Effector memory CD8-positive, alpha-beta T cell (primary cell): ENCODE measurements at regions not wholly inside any gene's neighbourhood (a gene's known extent, or its start where the extent isn't known, plus 50 kb on each side); places are given as distances from the start of the nearest gene placed in this dataset.

Source experiments
- ATAC-seq: fragments of 150-1000 bp; cut with Tn5 transposase; replicated peaks from 2 replicates; pipeline ENCODE4 v1.10.0; 2021; ENCODE audit warnings: mild to moderate bottlenecking, moderate library complexity
- DNase-seq, 3 experiments: peaks; one replicate each; pipeline ENCODE4 v3.0.0; 2021
- H3K27ac Mint-ChIP-seq, 2 donors: one replicate each; pipeline ENCODE4 v1.8.0; 2022; ENCODE audit warnings: mild to moderate bottlenecking in 2 of 2, mixed read lengths in 2 of 2, moderate library complexity in 2 of 2
- H3K27me3 Mint-ChIP-seq, 2 donors: one replicate each; pipeline ENCODE4 v1.8.0; 2022; ENCODE audit warnings: mixed read lengths in 2 of 2
- H3K36me3 Mint-ChIP-seq: one replicate; pipeline ENCODE4 v1.8.0; 2022; ENCODE audit warnings: mild to moderate bottlenecking, moderate library complexity, mixed read lengths; ENCODE audit not compliant: insufficient read depth
- H3K4me1 Mint-ChIP-seq, 2 donors: one replicate each; pipeline ENCODE4 v1.8.0; 2022; ENCODE audit warnings: low read depth in 2 of 2, mixed read lengths in 2 of 2
- H3K4me3 Mint-ChIP-seq, 2 donors: one replicate each; pipeline ENCODE4 v1.8.0; 2022; ENCODE audit warnings: mild to moderate bottlenecking in 2 of 2, mixed read lengths in 2 of 2, moderate library complexity in 2 of 2
- H3K9me3 Mint-ChIP-seq, 2 donors: one replicate each; pipeline ENCODE4 v1.8.0; 2022; ENCODE audit warnings: mixed read lengths in 2 of 2

DNA sequence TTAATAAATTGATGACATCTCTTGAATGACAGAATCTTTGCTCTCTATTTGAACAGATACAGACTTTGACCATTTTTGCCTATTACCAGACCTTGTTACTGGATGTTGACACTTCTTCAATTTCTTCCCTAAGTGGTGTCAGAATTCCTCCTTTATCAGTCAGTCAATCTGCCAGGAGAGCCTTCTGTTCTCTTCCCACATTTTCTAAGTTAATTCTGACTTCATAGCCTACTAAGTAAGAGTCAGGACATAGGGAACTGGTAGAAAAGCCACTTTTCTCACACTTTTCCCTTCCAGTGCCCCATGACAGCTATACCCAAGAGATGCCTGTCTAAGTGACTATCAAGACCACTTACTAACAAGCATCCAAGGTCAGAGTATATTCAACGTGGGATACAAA, 1187.5 kb upstream of the NXPH2 start:
- H3K4me1 Mint-ChIP-seq: no peaks in the 10 kb centered on the region
- no peak overlapping the region for H3K4me3 Mint-ChIP-seq
- no peaks in the 10 kb centered on the region for H3K27me3 Mint-ChIP-seq
- peaks cover 4% of the 10 kb centered on the region for H3K36me3 Mint-ChIP-seq
- peaks cover 0 to 8% of the 10 kb centered on the region in 2 donors for H3K9me3 Mint-ChIP-seq
- ATAC-seq: no peak
- H3K27ac Mint-ChIP-seq: no peak overlapping the region
- no peak for DNase-seq

DNA sequence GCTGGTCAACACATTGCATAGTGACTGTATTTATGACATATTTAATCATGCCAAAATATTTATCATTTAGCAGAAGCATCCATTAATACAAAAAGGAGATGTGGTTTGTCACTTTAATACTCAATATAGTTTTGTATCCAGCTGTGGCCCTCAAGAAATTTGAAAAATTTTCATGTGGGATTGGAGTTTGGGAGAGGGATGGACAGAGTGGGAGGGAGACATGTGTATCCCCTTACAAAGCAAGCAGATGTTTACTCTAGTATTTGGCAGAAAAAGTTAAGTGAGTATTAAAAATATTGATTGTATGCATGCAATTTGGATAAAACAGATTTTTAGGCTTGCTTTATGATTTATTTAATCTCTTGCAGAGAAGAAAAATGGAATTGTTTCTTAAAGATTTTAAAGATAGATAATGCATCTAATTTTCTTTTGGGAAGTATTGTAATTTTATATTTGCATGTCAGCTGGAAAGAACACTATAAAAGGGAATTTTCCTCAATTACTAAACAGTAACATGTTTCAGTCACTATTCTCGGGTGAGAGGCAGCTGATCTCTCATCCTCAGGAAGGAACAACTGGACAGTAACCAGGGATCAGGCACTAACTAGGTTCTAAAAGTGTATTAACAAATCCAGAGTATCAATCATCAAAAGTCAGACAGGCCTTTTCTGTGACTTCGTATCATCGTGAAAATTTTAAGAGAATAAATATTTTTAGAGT, 1184.7 kb upstream of the NXPH2 start:
- Mint-ChIP-seq H3K9me3 (peaks cover 0 to 7% of the 10 kb centered on the region in 2 donors), H3K27ac (no peak overlapping the region), H3K36me3 (peaks cover 4% of the 10 kb centered on the region), H3K27me3 (no peaks in the 10 kb centered on the region), H3K4me3 (no peak overlapping the region), H3K4me1 (no peaks in the 10 kb centered on the region)
- ATAC-seq (no peak), DNase-seq (no peak)

DNA sequence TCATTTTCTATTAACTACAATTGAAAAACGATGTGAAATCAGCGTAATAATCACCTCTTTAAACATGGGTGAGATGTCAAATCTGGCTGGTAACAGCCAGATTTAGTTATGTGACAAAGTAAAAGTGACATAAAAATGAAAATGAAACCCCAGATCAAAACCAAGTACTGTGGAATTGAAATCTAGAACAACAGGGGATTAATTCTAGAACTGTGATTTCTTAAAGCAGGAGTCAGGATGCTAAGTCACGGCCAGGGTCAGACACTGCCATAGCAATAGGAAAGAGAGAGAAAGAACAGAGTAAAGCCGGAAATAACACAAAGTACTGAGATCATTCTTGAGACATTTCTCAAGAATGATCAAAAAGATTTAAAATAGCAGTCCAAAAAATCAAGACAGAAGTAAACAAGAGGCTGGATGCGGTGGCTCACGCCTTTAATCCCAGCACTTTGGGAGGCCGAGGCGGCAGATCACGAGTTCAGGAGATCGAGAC, 1183.7 kb upstream of the NXPH2 start:
- Mint-ChIP-seq H3K36me3 (peaks cover 4% of the 10 kb centered on the region), H3K4me1 (no peaks in the 10 kb centered on the region), H3K9me3 (peaks cover 0 to 7% of the 10 kb centered on the region in 2 donors), H3K27ac (no peak overlapping the region), H3K27me3 (no peaks in the 10 kb centered on the region), H3K4me3 (no peak overlapping the region)
- DNase-seq: no peak
- no peak for ATAC-seq

DNA sequence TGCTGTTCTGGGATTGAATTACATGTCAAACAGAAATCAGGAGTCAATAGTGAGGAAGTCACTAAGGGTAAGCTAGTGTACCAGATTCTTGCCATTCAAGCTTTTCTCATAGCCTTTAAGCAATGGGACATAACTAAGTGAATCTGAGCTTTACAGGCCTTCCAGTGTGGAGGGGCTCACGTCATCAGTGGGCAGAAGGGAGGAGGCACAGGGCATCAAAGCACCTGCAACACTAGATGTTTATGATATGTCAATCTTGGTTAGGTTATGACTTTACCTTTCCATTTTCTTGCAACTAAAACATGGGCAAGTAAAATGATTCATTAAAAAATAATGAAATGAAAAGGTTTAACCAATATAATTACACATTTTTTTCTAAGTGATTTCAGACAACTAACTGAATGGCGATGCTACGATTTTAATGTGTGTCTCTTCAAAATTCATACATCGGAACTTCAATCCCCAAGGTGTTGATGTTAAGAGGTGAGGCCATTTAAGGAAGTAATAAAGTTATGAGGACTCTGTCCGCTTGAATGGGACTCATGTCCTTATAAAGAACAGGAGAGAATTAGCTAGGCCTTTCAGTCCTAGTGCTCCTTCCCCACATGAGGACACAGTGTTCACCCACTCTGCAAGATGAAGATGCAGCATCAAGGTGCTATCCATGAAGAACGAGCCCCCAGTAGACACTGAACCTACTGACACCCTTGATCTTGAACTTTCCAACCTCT, 1169.2 kb upstream of the NXPH2 start:
- no peak for ATAC-seq
- no peaks in the 10 kb centered on the region for H3K27me3 Mint-ChIP-seq

DNA sequence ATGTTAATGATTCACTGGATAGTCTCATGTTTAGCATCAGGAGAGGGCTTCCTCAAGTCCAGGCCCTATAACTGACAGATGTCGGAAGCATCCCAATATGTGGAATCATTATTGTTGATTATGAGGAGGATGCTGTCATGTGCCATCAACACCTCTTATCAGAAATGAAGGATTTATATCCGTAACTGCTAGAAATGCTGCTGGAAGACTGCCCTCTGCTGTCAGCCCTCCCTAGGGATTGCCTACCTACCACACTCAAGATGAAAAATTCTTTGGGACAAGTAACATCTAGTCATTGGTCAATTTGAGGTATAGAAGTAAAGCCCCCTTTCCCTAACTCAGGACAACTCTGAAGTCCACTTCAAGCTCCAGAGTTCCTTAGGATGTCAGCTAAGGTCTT, 1166.5 kb upstream of the NXPH2 start:
- peaks cover 2% of the 10 kb centered on the region for H3K36me3 Mint-ChIP-seq
- no peak overlapping the region for H3K27ac Mint-ChIP-seq
- H3K4me1 Mint-ChIP-seq: no peaks in the 10 kb centered on the region
- H3K9me3 Mint-ChIP-seq: peaks cover 19 to 28% of the 10 kb centered on the region in 2 donors
- no peaks in the 10 kb centered on the region for H3K27me3 Mint-ChIP-seq
- H3K4me3 Mint-ChIP-seq: no peak overlapping the region
- no peak for DNase-seq
- no peak for ATAC-seq

More for the DNA sequence above, 1169.2 kb upstream of the NXPH2 start:
- Mint-ChIP-seq H3K9me3 (peaks cover 12 to 19% of the 10 kb centered on the region in 2 donors), H3K4me3 (no peak overlapping the region), H3K27ac (no peak overlapping the region), H3K4me1 (no peaks in the 10 kb centered on the region), H3K36me3 (peaks cover 2% of the 10 kb centered on the region)
- DNase-seq: no peak

DNA sequence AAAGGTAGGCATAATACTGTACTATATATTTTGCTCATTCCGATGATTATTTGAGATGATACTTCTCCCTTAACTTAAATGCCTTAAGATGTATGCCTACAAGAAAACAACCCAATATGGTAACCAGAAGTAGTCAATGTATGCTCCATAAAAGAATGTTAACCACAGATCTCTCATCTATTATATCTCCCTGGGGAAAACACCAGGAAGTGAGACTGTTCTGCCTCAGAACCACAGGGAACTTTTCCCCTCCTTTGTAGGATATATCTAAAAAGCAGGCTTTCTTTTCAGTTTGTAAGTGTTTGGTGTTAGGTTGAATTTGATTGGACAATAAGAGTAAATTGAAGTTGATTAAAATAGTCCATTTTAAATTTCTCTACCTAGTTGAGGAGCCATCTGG, 1160.5 kb upstream of the NXPH2 start:
- no peak overlapping the region for H3K27ac Mint-ChIP-seq
- peaks cover 16 to 29% of the 10 kb centered on the region in 2 donors for H3K9me3 Mint-ChIP-seq
- no peaks in the 10 kb centered on the region for H3K4me1 Mint-ChIP-seq
- ATAC-seq (no peak), DNase-seq (no peak)
- no peaks in the 10 kb centered on the region for H3K27me3 Mint-ChIP-seq
- H3K36me3 Mint-ChIP-seq: peaks cover 2% of the 10 kb centered on the region
- H3K4me3 Mint-ChIP-seq: no peak overlapping the region

DNA sequence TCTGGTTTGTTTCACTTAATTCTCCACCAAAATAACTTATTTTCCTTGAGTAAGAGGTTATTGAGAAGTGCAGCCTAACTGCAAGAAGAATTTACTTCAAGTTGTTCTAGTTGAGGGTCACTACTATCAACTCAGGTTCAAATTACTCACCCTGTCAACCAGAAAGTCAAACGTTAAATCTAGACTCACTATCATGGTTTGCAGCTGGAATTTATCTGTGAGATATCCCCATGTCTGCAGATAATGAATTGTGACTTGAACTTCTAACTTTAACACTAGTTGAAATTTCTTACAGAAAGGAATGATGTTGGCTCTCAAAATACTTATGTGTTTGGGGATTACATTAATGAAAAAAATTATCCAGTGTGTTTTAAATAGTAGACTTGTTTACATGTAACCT, 1145.7 kb upstream of the NXPH2 start:
- H3K4me3 Mint-ChIP-seq: no peak overlapping the region
- no peak for DNase-seq
- H3K27me3 Mint-ChIP-seq: no peaks in the 10 kb centered on the region
- H3K9me3 Mint-ChIP-seq: peaks cover 0 to 7% of the 10 kb centered on the region in 2 donors
- H3K4me1 Mint-ChIP-seq: no peaks in the 10 kb centered on the region
- H3K36me3 Mint-ChIP-seq: no peaks in the 10 kb centered on the region
- no peak overlapping the region for H3K27ac Mint-ChIP-seq
- ATAC-seq: no peak

DNA sequence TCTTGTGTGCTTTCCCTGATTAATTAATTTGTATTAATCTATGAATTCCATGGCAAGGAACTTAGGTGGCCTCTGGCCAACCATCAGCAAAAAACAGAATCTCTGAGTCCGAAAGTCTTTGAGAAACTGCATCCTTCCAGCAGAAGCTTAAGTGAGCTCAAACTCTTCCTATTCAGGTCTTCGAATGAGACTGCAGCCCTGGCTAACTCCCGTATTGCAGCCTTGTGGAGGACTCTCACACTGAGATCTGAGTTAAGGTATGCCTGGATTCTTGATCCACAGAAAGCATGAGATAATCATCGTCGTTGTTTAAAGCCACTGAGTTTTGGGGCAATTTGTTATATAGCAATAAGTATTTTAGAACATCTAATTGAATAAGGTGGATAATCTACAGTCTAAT, 1143.9 kb upstream of the NXPH2 start:
- Mint-ChIP-seq H3K4me3 (no peak overlapping the region), H3K4me1 (no peaks in the 10 kb centered on the region), H3K27ac (no peak overlapping the region), H3K9me3 (peaks cover 3 to 14% of the 10 kb centered on the region in 2 donors), H3K36me3 (no peaks in the 10 kb centered on the region), H3K27me3 (no peaks in the 10 kb centered on the region)
- ATAC-seq: no peak
- no peak for DNase-seq

DNA sequence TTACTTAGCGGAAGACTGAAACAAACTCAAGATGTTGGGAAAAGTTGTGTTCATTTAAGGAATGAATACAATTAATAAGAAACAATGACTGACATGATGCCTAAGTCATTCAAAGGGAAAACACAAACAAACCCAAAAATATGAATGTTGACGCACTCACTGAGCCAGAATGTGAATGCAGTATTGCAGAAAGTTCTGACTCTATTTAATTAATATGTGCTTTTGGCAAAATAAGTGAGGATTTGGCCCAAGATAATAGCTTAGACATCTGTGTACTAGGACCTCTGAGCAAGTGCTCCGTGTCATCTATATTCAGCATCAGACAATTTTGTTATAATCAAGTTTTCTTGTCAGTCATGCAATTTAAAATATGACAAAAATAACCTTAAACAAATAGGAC, 1138.8 kb upstream of the NXPH2 start:
- Mint-ChIP-seq H3K4me1 (no peaks in the 10 kb centered on the region), H3K4me3 (no peak overlapping the region), H3K36me3 (no peaks in the 10 kb centered on the region), H3K9me3 (peaks cover 3 to 14% of the 10 kb centered on the region in 2 donors), H3K27me3 (no peaks in the 10 kb centered on the region), H3K27ac (no peak overlapping the region)
- DNase-seq: no peak
- ATAC-seq: no peak

DNA sequence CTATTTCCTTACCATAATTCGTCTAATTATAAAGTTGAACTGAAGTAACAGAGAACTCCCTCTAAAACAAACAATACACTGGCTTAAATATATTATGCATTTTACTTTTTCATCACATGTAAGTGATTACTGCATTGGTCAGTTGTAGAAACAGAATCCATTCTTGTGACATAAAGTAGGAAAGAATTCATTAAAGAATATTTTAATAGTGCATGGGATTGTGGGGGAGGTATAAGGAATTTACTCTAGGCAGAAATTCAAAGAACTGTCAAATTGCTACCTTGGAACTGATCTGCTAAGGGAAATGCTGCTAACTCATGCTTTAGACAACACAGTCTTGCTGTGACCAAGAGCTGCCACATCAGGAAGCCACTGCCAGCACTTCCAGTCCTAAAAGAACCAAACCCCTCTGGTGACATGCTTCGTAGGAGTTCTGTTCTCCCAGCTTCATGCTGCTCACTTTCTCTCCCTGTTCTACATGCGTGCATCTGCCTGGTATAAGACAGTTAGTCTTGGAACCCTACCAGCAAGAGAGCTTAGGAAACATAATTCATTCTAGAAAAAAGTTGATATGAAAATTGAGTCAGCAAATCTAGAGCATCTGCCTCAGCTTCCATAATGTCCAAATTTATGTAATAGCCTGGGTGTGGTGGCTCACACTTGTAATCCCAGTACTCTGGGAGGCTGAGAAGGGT, 1137.6 kb upstream of the NXPH2 start:
- H3K36me3 Mint-ChIP-seq: no peaks in the 10 kb centered on the region
- H3K4me3 Mint-ChIP-seq: no peak overlapping the region
- DNase-seq: no peak
- no peak overlapping the region for H3K27ac Mint-ChIP-seq
- H3K4me1 Mint-ChIP-seq: no peaks in the 10 kb centered on the region
- no peak for ATAC-seq
- H3K9me3 Mint-ChIP-seq: peaks cover 4 to 14% of the 10 kb centered on the region in 2 donors
- H3K27me3 Mint-ChIP-seq: no peaks in the 10 kb centered on the region

DNA sequence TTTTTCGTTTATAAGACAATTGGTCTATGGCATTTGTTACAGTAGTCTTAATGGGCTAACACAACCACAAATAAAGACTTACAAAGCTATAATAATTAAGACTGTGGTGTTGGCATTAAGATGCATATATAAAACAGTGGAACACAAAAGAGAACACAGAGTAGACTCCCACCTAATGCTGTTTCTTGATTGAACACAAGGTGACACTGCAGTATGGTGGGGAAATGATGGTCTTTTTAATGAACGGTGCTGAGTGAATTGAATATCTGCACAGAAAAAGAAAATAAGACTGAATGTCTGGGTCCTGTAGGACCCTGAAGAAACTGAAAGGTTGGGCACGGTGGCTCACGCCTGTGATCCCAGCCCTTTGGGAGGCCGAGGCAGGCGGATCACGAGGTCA, 1136.6 kb upstream of the NXPH2 start:
- Mint-ChIP-seq H3K27me3 (no peaks in the 10 kb centered on the region), H3K4me1 (no peaks in the 10 kb centered on the region), H3K27ac (no peak overlapping the region), H3K9me3 (peaks cover 5 to 24% of the 10 kb centered on the region in 2 donors), H3K36me3 (no peaks in the 10 kb centered on the region), H3K4me3 (no peak overlapping the region)
- no peak for ATAC-seq
- no peak for DNase-seq

DNA sequence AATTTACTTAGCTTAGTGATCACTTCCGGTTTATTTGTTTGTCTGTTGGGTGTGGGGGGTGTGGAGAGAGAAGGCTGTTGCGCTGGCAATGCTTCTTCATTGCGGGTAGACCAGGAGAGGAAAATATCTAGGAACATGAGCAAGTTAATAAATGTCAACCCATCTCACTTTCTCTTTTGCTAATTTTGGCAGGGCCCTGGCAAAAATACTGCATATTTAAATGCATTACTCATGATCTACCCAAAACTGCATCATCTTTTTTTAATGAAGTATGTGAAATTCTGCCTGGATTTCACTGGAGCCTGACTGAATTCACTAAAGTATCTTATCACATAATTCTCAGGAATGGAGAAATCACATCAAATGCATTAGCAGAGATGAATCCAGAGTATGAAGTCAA, 1131.0 kb upstream of the NXPH2 start:
- H3K9me3 Mint-ChIP-seq: peaks cover 4 to 22% of the 10 kb centered on the region in 2 donors
- no peak for DNase-seq
- no peaks in the 10 kb centered on the region for H3K36me3 Mint-ChIP-seq
- no peak overlapping the region for H3K4me3 Mint-ChIP-seq
- no peaks in the 10 kb centered on the region for H3K27me3 Mint-ChIP-seq
- no peaks in the 10 kb centered on the region for H3K4me1 Mint-ChIP-seq
- no peak overlapping the region for H3K27ac Mint-ChIP-seq
- no peak for ATAC-seq

DNA sequence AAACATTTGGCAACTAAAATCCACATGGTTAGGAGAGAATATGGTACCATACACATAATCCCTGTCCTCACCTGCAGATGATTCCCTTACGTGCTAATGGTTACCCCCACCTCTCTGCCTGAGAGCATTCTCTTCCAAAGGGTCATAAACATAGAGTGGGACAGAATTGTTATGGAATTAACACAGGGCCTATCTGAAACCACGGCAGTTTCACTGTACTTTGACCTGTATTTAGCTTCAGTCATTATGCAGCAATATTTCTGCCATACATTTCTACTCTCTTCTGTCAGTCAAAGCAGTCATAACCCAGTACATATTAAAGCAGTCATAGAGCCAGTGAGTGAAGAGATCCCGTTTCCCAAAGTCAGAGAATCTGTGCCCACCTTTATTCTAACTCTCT, 1128.9 kb upstream of the NXPH2 start:
- no peak overlapping the region for H3K4me3 Mint-ChIP-seq
- DNase-seq: no peak
- no peaks in the 10 kb centered on the region for H3K27me3 Mint-ChIP-seq
- ATAC-seq: no peak
- peaks cover 6 to 22% of the 10 kb centered on the region in 2 donors for H3K9me3 Mint-ChIP-seq
- no peaks in the 10 kb centered on the region for H3K4me1 Mint-ChIP-seq
- no peaks in the 10 kb centered on the region for H3K36me3 Mint-ChIP-seq
- no peak overlapping the region for H3K27ac Mint-ChIP-seq
